ENCODE measurements at regions not wholly inside any gene's neighbourhood (a gene's known extent, or its start where the extent isn't known, plus 50 kb on each side); places are given as distances from the start of the nearest gene placed in this dataset.
"Not testable (repeated sequence)": the region's sequence is repeated elsewhere in the genome, so short reads cannot be mapped to it uniquely, and the experiment has no call there.

- DNase-seq (ENCODE audit: low spot score), result no peak
Measured at GRCh38 chr10:36872702-36873393, 252.6 kb upstream of the ANKRD30A start.

GRCh38 chr10:36840788-36841187 is 284.6 kb upstream of the ANKRD30A start:
- DNase-seq (ENCODE audit: low spot score), result no peak

GRCh38 chr10:36837416-36837815 is 288.0 kb upstream of the ANKRD30A start:
- DNase-seq (ENCODE audit: low spot score), result no peak

GRCh38 chr10:36819781-36820180 is 305.6 kb upstream of the ANKRD30A start:
- no peak for DNase-seq (ENCODE audit: low spot score)

GRCh38 chr10:36817898-36818297 is 307.5 kb upstream of the ANKRD30A start:
- no peak for DNase-seq (ENCODE audit: low spot score)

- DNase-seq (ENCODE audit: low spot score), result no peak
Measured at GRCh38 chr10:36808625-36809362, 316.6 kb upstream of the ANKRD30A start.

- no peak for DNase-seq (ENCODE audit: low spot score)
Measured at GRCh38 chr10:36803229-36803628, 322.2 kb upstream of the ANKRD30A start.

- peak; percentile 45 for DNase-seq (ENCODE audit: low spot score)
Measured at GRCh38 chr10:36802490-36803153, 322.8 kb upstream of the ANKRD30A start.

GRCh38 chr10:36801660-36802059 is 323.7 kb upstream of the ANKRD30A start:
- no peak for DNase-seq (ENCODE audit: low spot score)

- no peak for DNase-seq (ENCODE audit: low spot score)
Measured at GRCh38 chr10:36794981-36795380, 330.4 kb upstream of the ANKRD30A start.

- DNase-seq (ENCODE audit: low spot score), result no peak
Measured at GRCh38 chr10:36789974-36790373, 335.4 kb upstream of the ANKRD30A start.

- no peak for DNase-seq (ENCODE audit: low spot score)
Measured at GRCh38 chr10:36788152-36788551, 337.2 kb upstream of the ANKRD30A start.

GRCh38 chr10:36783400-36783799 is 342.0 kb upstream of the ANKRD30A start:
- DNase-seq (ENCODE audit: low spot score), result no peak

GRCh38 chr10:36781570-36781969 is 343.8 kb upstream of the ANKRD30A start:
- DNase-seq (ENCODE audit: low spot score), result no peak

GRCh38 chr10:36780158-36780557 is 345.2 kb upstream of the ANKRD30A start:
- no peak for DNase-seq (ENCODE audit: low spot score)

- peak; percentile 86 for DNase-seq (ENCODE audit: low spot score)
Measured at GRCh38 chr10:36779238-36779846, 346.1 kb upstream of the ANKRD30A start.

- DNase-seq (ENCODE audit: low spot score), result no peak
Measured at GRCh38 chr10:36778651-36779050, 346.7 kb upstream of the ANKRD30A start.

GRCh38 chr10:36773652-36774051 is 351.7 kb upstream of the ANKRD30A start:
- DNase-seq (ENCODE audit: low spot score), result no peak

- no peak for DNase-seq (ENCODE audit: low spot score)
Measured at GRCh38 chr10:36771725-36772124, 353.7 kb upstream of the ANKRD30A start.

GRCh38 chr10:36769741-36770140 is 355.7 kb upstream of the ANKRD30A start:
- DNase-seq (ENCODE audit: low spot score), result not testable (repeated sequence)

GRCh38 chr10:36766940-36767339 is 358.5 kb upstream of the ANKRD30A start:
- DNase-seq (ENCODE audit: low spot score), result no peak

- DNase-seq (ENCODE audit: low spot score), result no peak
Measured at GRCh38 chr10:36766415-36766810, 359.0 kb upstream of the ANKRD30A start.
